Endothelial cell of umbilical vein (primary cell): ENCODE measurements at regions not wholly inside any gene's neighbourhood (a gene's known extent, or its start where the extent isn't known, plus 50 kb on each side); places are given as distances from the start of the nearest gene placed in this dataset.

Experiments used
- BruUV-seq: library from RNA; stranded (reverse); fragments of 400-500 nt; replicated peaks from 2 replicates; lab custom pipeline; 2021; lab: Mats Ljungman, UMichigan
- CTCF ChIA-PET: fragments of 300-600, 350-600 bp; sonication (Branson Sonifier 250); formaldehyde crosslinking; loops from one replicate; lab custom pipeline; 2021; ENCODE audit warnings: antibody characterized with exemption, inconsistent platforms; lab: Charles Lee
- POLR2A ChIA-PET: fragments of 300-600, 350-600 bp; sonication (Branson Sonifier 250); formaldehyde crosslinking; loops from one replicate; lab custom pipeline; 2021; ENCODE audit warnings: antibody characterized with exemption, inconsistent platforms; lab: Charles Lee
- DNase-seq: peaks from one replicate; pipeline ENCODE4 v3.0.0-alpha.2; 2011; ENCODE audit warnings: low read depth, low spot score
- FAIRE-seq: peaks from 2 replicates; lab custom pipeline; 2011; peaks lifted over from hg19 to GRCh38; lab: Jason Lieb, UNC
- H2AFZ ChIP-seq: 2 replicates; pipeline ENCODE4 v1.6.0; 2012; ENCODE audit warnings: low read depth, low read length, control low read depth, inconsistent platforms
- H3K27ac ChIP-seq: 2 replicates; pipeline ENCODE4 v1.5.1; 2011; ENCODE audit warnings: low read depth, mild to moderate bottlenecking, control low read depth, low read length, moderate library complexity; ENCODE audit not compliant: insufficient read depth
- H3K27me3 ChIP-seq, 2 experiments: 2 replicates each; pipeline versions ENCODE4 v1.6.0 to v1.6.1; 2011; ENCODE audit warnings: low read length in 2 of 2, mixed read lengths in 1 of 2; ENCODE audit not compliant: control insufficient read depth in 2 of 2, insufficient read depth in 2 of 2
- H3K36me3 ChIP-seq, 2 experiments: 2 replicates in 1 of 2; 3 replicates in 1 of 2; pipeline ENCODE4 v1.5.1; 2011; ENCODE audit warnings: low read length in 2 of 2, mild to moderate bottlenecking in 1 of 2, moderate library complexity in 1 of 2; ENCODE audit not compliant: control insufficient read depth in 2 of 2, insufficient read depth in 2 of 2; ENCODE audit errors: extremely low read depth in 1 of 2
- H3K4me1 ChIP-seq: 3 replicates; pipeline ENCODE4 v1.5.1; 2011; ENCODE audit warnings: mild to moderate bottlenecking, low read length; ENCODE audit not compliant: control insufficient read depth, insufficient read depth; ENCODE audit errors: extremely low read depth
- H3K4me2 ChIP-seq: 2 replicates; pipeline ENCODE4 v1.6.1; 2011; ENCODE audit warnings: low read length, control low read depth, mixed read lengths; ENCODE audit not compliant: insufficient read depth
- H3K4me3 ChIP-seq, 3 experiments: fragments of 200-600 bp in 1 of 3; sonication (generic), shearing (Covaris generic) in 1 of 3; replicated peaks in 1 of 3; 2 replicates each; pipeline ENCODE4 v1.5.1; 2011 to 2016; ENCODE audit warnings: control low read depth in 3 of 3, low read length in 3 of 3, mild to moderate bottlenecking in 2 of 3, inconsistent platforms in 1 of 3, low read depth in 1 of 3, moderate library complexity in 1 of 3; ENCODE audit not compliant: insufficient read depth in 1 of 3
- H3K79me2 ChIP-seq: 2 replicates; pipeline ENCODE4 v1.6.0; 2012; ENCODE audit warnings: low read length, inconsistent platforms; ENCODE audit not compliant: control insufficient read depth, insufficient read depth
- H3K9ac ChIP-seq: replicated peaks from 2 replicates; pipeline ENCODE3; 2011; ENCODE audit warnings: low read length, control low read depth; ENCODE audit not compliant: insufficient read depth; ENCODE audit errors: extremely low read depth
- H3K9me1 ChIP-seq: replicated peaks from 3 replicates; pipeline ENCODE4 v1.6.0; 2011; ENCODE audit warnings: mild to moderate bottlenecking, low read length; ENCODE audit not compliant: control insufficient read depth, insufficient read depth; ENCODE audit errors: extremely low read depth
- H3K9me3 ChIP-seq: replicated peaks from 2 replicates; pipeline ENCODE4 v1.5.1; 2012; ENCODE audit warnings: low read length, inconsistent platforms; ENCODE audit not compliant: control insufficient read depth, insufficient read depth
- H4K20me1 ChIP-seq: replicated peaks from 2 replicates; pipeline ENCODE3; 2011; ENCODE audit warnings: mild to moderate bottlenecking, low read length; ENCODE audit not compliant: control insufficient read depth, insufficient read depth; ENCODE audit errors: extremely low read depth
- EZH2 ChIP-seq: IDR thresholded peaks from 2 replicates; pipeline ENCODE4 v1.6.1; 2012; ENCODE audit warnings: borderline replicate concordance, low read depth, mild to moderate bottlenecking, moderate library complexity, low read length, inconsistent platforms; ENCODE audit not compliant: severe bottlenecking
- FOS ChIP-seq: IDR thresholded peaks from 2 replicates; pipeline ENCODE4 v1.6.1; 2011; ENCODE audit warnings: mild to moderate bottlenecking, low read length, moderate library complexity, borderline replicate concordance; ENCODE audit not compliant: insufficient read depth
- GATA2 ChIP-seq: IDR thresholded peaks from 2 replicates; pipeline ENCODE4 v1.7.0; 2011; ENCODE audit warnings: low read depth, mild to moderate bottlenecking, moderate library complexity, mixed read lengths, low read length; ENCODE audit not compliant: insufficient read length, insufficient read depth
- JUN ChIP-seq: IDR thresholded peaks from 2 replicates; pipeline ENCODE4 v1.6.1; 2011; ENCODE audit warnings: borderline replicate concordance, low read depth; ENCODE audit not compliant: insufficient read length, insufficient read depth
- MYC ChIP-seq: IDR thresholded peaks from one replicate; pipeline ENCODE4 v1.6.1; 2011; ENCODE audit warnings: mild to moderate bottlenecking, low read depth, low read length
- POLR2A ChIP-seq: IDR thresholded peaks from 2 replicates; pipeline ENCODE4 v1.6.1; 2012; ENCODE audit warnings: low read depth, mild to moderate bottlenecking, control low read depth, low read length
- POLR2AphosphoS5 ChIP-seq: IDR thresholded peaks from 2 replicates; pipeline ENCODE4 v1.6.1; 2012; ENCODE audit warnings: low read depth, mild to moderate bottlenecking, control low read depth, low read length, moderate library complexity; ENCODE audit not compliant: insufficient read depth
- dilution Hi-C: fragments of 300-500 bp; cut with MboI; formaldehyde crosslinking; loops from one replicate; pipeline ENCODE4 v1.15.0; 2019; ENCODE audit warnings: low sequenced_read_pairs; ENCODE audit not compliant: extremely low pct_ligation_motif_present
- intact Hi-C: fragments of 100-400 bp; cut with micrococcal nuclease; formaldehyde crosslinking; loops from one replicate; pipeline ENCODE4 v1.10.0; 2022
- TF ChIP-seq, protein P1 (sequence below), 2 donors: IDR thresholded peaks; 1 replicate in 1 of 2; 2 replicates in 1 of 2; pipeline ENCODE4 v1.5.1; 2011; ENCODE audit warnings: low read length in 2 of 2, mild to moderate bottlenecking in 2 of 2, moderate library complexity in 2 of 2, control low read depth in 1 of 2, inconsistent platforms in 1 of 2, low read depth in 1 of 2; ENCODE audit not compliant: insufficient read depth in 1 of 2; ENCODE audit errors: extremely low read depth in 1 of 2
- TF ChIP-seq, protein P2 (sequence below): IDR thresholded peaks from 2 replicates; pipeline ENCODE4 v1.6.1; 2011; ENCODE audit not compliant: insufficient read depth, insufficient read length

DNA sequence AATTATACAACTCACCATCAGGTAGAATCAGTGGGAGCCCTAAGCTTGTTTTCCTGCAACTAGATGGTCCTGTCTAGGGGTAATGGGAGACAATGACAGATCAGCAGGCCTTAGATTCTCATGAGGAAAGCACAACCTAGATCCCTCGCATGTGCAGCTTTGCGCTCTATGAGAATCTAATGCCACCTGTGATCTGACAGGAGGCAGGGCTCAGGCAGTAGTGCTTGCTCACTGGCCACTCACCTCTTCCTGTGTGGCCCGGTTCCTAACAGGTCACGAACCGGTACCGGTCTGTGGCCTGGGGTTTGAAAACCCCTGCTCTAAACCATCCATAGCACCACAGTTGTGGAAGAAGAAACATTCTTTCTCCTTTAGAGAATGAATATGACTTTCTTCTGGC is 242.8 kb upstream of the CXCR4 start:
- Histone ChIP-seq H3K9me3 (no peaks in the 10 kb centered on the region), H4K20me1 (no peaks in the 10 kb centered on the region), H3K4me3 (no peak overlapping the region), H3K27me3 (peaks cover 0 to 4% of the 10 kb centered on the region in 2 experiments), H2AFZ (no peak overlapping the region), H3K36me3 (no peaks in the 10 kb centered on the region), H3K4me1 (no peaks in the 10 kb centered on the region), H3K9ac (no peak overlapping the region), H3K27ac (no peak overlapping the region), H3K9me1 (no peaks in the 10 kb centered on the region), H3K79me2 (no peaks in the 10 kb centered on the region), H3K4me2 (no peak overlapping the region)
- no peak for TF ChIP-seq JUN
- TF ChIP-seq, protein P1, sequence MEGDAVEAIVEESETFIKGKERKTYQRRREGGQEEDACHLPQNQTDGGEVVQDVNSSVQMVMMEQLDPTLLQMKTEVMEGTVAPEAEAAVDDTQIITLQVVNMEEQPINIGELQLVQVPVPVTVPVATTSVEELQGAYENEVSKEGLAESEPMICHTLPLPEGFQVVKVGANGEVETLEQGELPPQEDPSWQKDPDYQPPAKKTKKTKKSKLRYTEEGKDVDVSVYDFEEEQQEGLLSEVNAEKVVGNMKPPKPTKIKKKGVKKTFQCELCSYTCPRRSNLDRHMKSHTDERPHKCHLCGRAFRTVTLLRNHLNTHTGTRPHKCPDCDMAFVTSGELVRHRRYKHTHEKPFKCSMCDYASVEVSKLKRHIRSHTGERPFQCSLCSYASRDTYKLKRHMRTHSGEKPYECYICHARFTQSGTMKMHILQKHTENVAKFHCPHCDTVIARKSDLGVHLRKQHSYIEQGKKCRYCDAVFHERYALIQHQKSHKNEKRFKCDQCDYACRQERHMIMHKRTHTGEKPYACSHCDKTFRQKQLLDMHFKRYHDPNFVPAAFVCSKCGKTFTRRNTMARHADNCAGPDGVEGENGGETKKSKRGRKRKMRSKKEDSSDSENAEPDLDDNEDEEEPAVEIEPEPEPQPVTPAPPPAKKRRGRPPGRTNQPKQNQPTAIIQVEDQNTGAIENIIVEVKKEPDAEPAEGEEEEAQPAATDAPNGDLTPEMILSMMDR (IDR thresholded peaks at IDR 0.05; ENCODE audit: extremely low read depth in 1 of 2, insufficient read depth in 1 of 2, low read depth in 1 of 2, low read length in 2 of 2) = no peak
- no peak for TF ChIP-seq MYC
- no peak for TF ChIP-seq FOS
- TF ChIP-seq GATA2 = no peak
- no peak for TF ChIP-seq POLR2A
- TF ChIP-seq, protein P2, sequence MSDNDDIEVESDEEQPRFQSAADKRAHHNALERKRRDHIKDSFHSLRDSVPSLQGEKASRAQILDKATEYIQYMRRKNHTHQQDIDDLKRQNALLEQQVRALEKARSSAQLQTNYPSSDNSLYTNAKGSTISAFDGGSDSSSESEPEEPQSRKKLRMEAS = no peak
- no peak for TF ChIP-seq POLR2AphosphoS5
- TF ChIP-seq EZH2 = no peak
- ChIA-PET CTCF (no interaction called here), POLR2A (no interaction called here)
- dilution Hi-C loops = no loop called here
- intact Hi-C loops = no loop called here
- no peak for DNase-seq
- no TSS peak for BruUV-seq
- no peak for FAIRE-seq
